A549 (cell line): ENCODE measurements at regions not wholly inside any gene's neighbourhood (a gene's known extent, or its start where the extent isn't known, plus 50 kb on each side); places are given as distances from the start of the nearest gene placed in this dataset.

ENCODE experiments used
- ATAC-seq, 2 experiments: fragments of 200-7000 bp in 1 of 2; fragments of >200 bp in 1 of 2; cut with Nextera tagmentation in 1 of 2; cut with Tn5 transposase in 1 of 2; 3 replicates each; pipeline versions ENCODE4 v1.8.0 to v1.9.1; 2018 to 2020; ENCODE audit warnings: mild to moderate bottlenecking in 1 of 2, moderate library complexity in 1 of 2
- CTCF ChIA-PET: fragments of 300-600 bp; sonication (Branson Sonifier 250); formaldehyde crosslinking; extraction: SDS; loops from one replicate; lab custom pipeline; 2021; ENCODE audit warnings: antibody characterized with exemption, inconsistent platforms; lab: Yijun Ruan, JAX
- POLR2A ChIA-PET: fragments of 350-600 bp; formaldehyde crosslinking; extraction: SDS; loops from one replicate; lab custom pipeline; 2021; ENCODE audit warnings: antibody characterized with exemption, inconsistent platforms; lab: Yijun Ruan, JAX
- DNase-seq, 2 experiments: peaks; one replicate each; pipeline versions ENCODE4 v3.0.0 to v3.0.0-alpha.2; 2011 to 2016; ENCODE audit warnings: low read depth in 1 of 2, low spot score in 1 of 2
- FAIRE-seq: peaks from 2 replicates; lab custom pipeline; 2011; peaks lifted over from hg19 to GRCh38; lab: Jason Lieb, UNC
- H3K27ac ChIP-seq, 2 experiments: fragments of >200 bp; sonication (Bioruptor Twin); formaldehyde crosslinking; 3 replicates each; pipeline ENCODE4 v1.5.1; 2016 to 2017
- H3K4me1 ChIP-seq: fragments of >200 bp; sonication (Bioruptor Twin); formaldehyde crosslinking; 3 replicates; pipeline ENCODE4 v1.6.1; 2016
- H3K4me2 ChIP-seq: fragments of >200 bp; sonication (Bioruptor Twin); formaldehyde crosslinking; 3 replicates; pipeline ENCODE4 v1.6.1; 2016
- H3K4me3 ChIP-seq: fragments of >200 bp; sonication (Bioruptor Twin); formaldehyde crosslinking; 3 replicates; pipeline ENCODE4 v1.5.1; 2016
- H3K9me3 ChIP-seq: fragments of >200 bp; sonication (Bioruptor Twin); formaldehyde crosslinking; 3 replicates; pipeline ENCODE4 v1.6.1; 2016
- ATOH8 ChIP-seq: fragments of 250-450 bp; sonication (Bioruptor Pico); IDR thresholded peaks from 2 replicates; pipeline ENCODE4 v1.5.0; 2020; ENCODE audit warnings: low read depth, mild to moderate bottlenecking, moderate library complexity
- BHLHE40 ChIP-seq: IDR thresholded peaks from 2 replicates; pipeline ENCODE4 v1.6.1; 2012; ENCODE audit warnings: low read depth, low read length, inconsistent platforms
- CBX2 ChIP-seq: fragments of 200-600 bp; sonication (generic); IDR thresholded peaks from 2 replicates; pipeline ENCODE4 v1.6.1; 2016; ENCODE audit warnings: low read depth, mild to moderate bottlenecking, borderline replicate concordance
- CEBPB ChIP-seq, 2 experiments: fragments of >200 bp in 1 of 2; sonication (Bioruptor Twin) in 1 of 2; formaldehyde crosslinking in 1 of 2; IDR thresholded peaks; 2 replicates each; pipeline ENCODE4 v1.6.1; 2012 to 2016
- CTCF ChIP-seq: fragments of >200 bp; sonication (Bioruptor Twin); formaldehyde crosslinking; IDR thresholded peaks from 3 replicates; pipeline ENCODE4 v1.5.1; 2016
- GATA3 ChIP-seq: IDR thresholded peaks from 2 replicates; pipeline ENCODE4 v1.6.1; 2012; ENCODE audit warnings: borderline replicate concordance
- HDAC2 ChIP-seq: fragments of 200-600 bp; sonication (generic); IDR thresholded peaks from 2 replicates; pipeline ENCODE4 v1.6.1; 2016
- HES2 ChIP-seq: fragments of >200 bp; sonication (Bioruptor Twin); formaldehyde crosslinking; IDR thresholded peaks from 2 replicates; pipeline ENCODE4 v1.6.1; 2016
- HEYL ChIP-seq: fragments of 250-450 bp; sonication (Bioruptor Pico); IDR thresholded peaks from 2 replicates; pipeline ENCODE4 v1.8.0; 2021; ENCODE audit warnings: mild to moderate bottlenecking, moderate library complexity
- HOXA7 ChIP-seq: fragments of 250-450 bp; sonication (Bioruptor Pico); IDR thresholded peaks from 2 replicates; pipeline ENCODE4 v1.5.0; 2020; ENCODE audit warnings: mild to moderate bottlenecking, moderate library complexity
- JUN ChIP-seq, 2 experiments: fragments of >200 bp; sonication (Bioruptor Twin); formaldehyde crosslinking; IDR thresholded peaks; 2 replicates in 1 of 2; 3 replicates in 1 of 2; pipeline ENCODE4 v1.6.1; 2016 to 2017
- MAFK ChIP-seq: fragments of 450-650 bp; IDR thresholded peaks from 2 replicates; pipeline ENCODE4 v1.6.1; 2014; ENCODE audit not compliant: partially characterized antibody
- NPAS2 ChIP-seq: fragments of 250-450 bp; sonication (Bioruptor Pico); IDR thresholded peaks from 2 replicates; pipeline ENCODE4 v1.8.0; 2022; ENCODE audit warnings: mild to moderate bottlenecking, moderate library complexity, borderline replicate concordance
- SREBF2 ChIP-seq: fragments of 450-650 bp; IDR thresholded peaks from 2 replicates; pipeline ENCODE4 v1.6.1; 2014; ENCODE audit warnings: mild to moderate bottlenecking, moderate library complexity
- ZC3H11A ChIP-seq: fragments of 450-650 bp; IDR thresholded peaks from 2 replicates; pipeline ENCODE4 v1.6.1; 2014; ENCODE audit warnings: antibody characterized with exemption, mild to moderate bottlenecking
- ZNF302 ChIP-seq: fragments of 250-450 bp; sonication (Bioruptor Pico); IDR thresholded peaks from 2 replicates; pipeline ENCODE4 v1.9.0; 2021; ENCODE audit warnings: inconsistent platforms, mild to moderate bottlenecking, moderate library complexity
- ZSCAN20 ChIP-seq: fragments of 250-450 bp; sonication (Bioruptor Pico); IDR thresholded peaks from 2 replicates; pipeline ENCODE4 v1.8.0; 2022; ENCODE audit warnings: mild to moderate bottlenecking, moderate library complexity
- WGBS: methylation state at CpG from one replicate; pipeline ENCODE4 v1.1.6; 2017; ENCODE audit errors: missing lambda C conversion rate; 5-methylcytosine and 5-hydroxymethylcytosine counted together

GRCh38 chr2:153195342-153195741, 283.2 kb downstream of the RPRM start:
- FAIRE-seq = no peak

GRCh38 chr2:153189091-153189888, 289.3 kb downstream of the RPRM start:
- WGBS = 2% methylated on average over 3 of the region's 3 CpGs
- Histone ChIP-seq H3K4me2 (no peak overlapping the region), H3K9me3 (no peaks in the 10 kb centered on the region), H3K4me1 (no peaks in the 10 kb centered on the region), H3K4me3 (no peak overlapping the region), H3K27ac (no peak overlapping the region)
- no peak for TF ChIP-seq SREBF2
- peak; percentile 56 for TF ChIP-seq MAFK
- FAIRE-seq (no peak), DNase-seq (no peak), ATAC-seq (no peak)
- ChIA-PET POLR2A (no interaction called here), CTCF (no interaction called here)

More at GRCh38 chr2:153195342-153195741, 283.2 kb downstream of the RPRM start:
- ChIA-PET CTCF (no interaction called here), POLR2A (no interaction called here)
- Histone ChIP-seq H3K4me3 (no peak overlapping the region), H3K27ac (no peak overlapping the region), H3K9me3 (no peaks in the 10 kb centered on the region), H3K4me2 (no peak overlapping the region), H3K4me1 (no peaks in the 10 kb centered on the region)
- WGBS = 20% methylated on average over 2 of the region's 2 CpGs
- ATAC-seq (no peak), DNase-seq (no peak)
- TF ChIP-seq GATA3 = no peak
- no peak for TF ChIP-seq ZC3H11A
- no peak for TF ChIP-seq CEBPB (IDR thresholded peaks at IDR 0.05)
- TF ChIP-seq HOXA7 (CRISPR knock-in tag) = no peak
- TF ChIP-seq HDAC2 = no peak
- no peak for TF ChIP-seq CBX2
- TF ChIP-seq HES2 = no peak
- no peak for TF ChIP-seq ZSCAN20 (CRISPR knock-in tag)
- TF ChIP-seq CTCF = no peak
- no peak for TF ChIP-seq HEYL (CRISPR knock-in tag)
- no peak for TF ChIP-seq NPAS2 (CRISPR knock-in tag)
- no peak for TF ChIP-seq JUN (IDR thresholded peaks at IDR 0.05)
- TF ChIP-seq ATOH8 (CRISPR knock-in tag) = no peak

GRCh38 chr2:153179808-153180207, 298.8 kb downstream of the RPRM start:
- POLR2A ChIA-PET = no interaction called here
- TF ChIP-seq NPAS2 (CRISPR knock-in tag) (no peak), CEBPB (IDR thresholded peaks at IDR 0.05) (0 out of 4 replicates have a peak, but pooled peaks of 1 of the 2 experiments have one; percentile 21)
- Histone ChIP-seq H3K9me3 (no peaks in the 10 kb centered on the region), H3K4me2 (no peak overlapping the region), H3K4me3 (no peak overlapping the region), H3K27ac (no peak overlapping the region), H3K4me1 (no peaks in the 10 kb centered on the region)
- 45% methylated on average over 1 of the region's 1 CpG for WGBS
- CTCF ChIA-PET = no interaction called here
- FAIRE-seq (no peak), DNase-seq (no peak), ATAC-seq (no peak)

- no peak overlapping the region for H3K27ac ChIP-seq
- no peaks in the 10 kb centered on the region for H3K9me3 ChIP-seq
- no peak for TF ChIP-seq ZNF302
- no peak for TF ChIP-seq CBX2
- TF ChIP-seq BHLHE40 = no peak
- ChIA-PET POLR2A (no interaction called here), CTCF (no interaction called here)
- no peak overlapping the region for H3K4me3 ChIP-seq
- no peak for FAIRE-seq
- no peak overlapping the region for H3K4me2 ChIP-seq
- DNase-seq = no peak
- no peak for ATAC-seq
- H3K4me1 ChIP-seq = no peaks in the 10 kb centered on the region
These were observed 309.0 kb downstream of the RPRM start for GRCh38 chr2:153169609-153170008.
